ENCODE measurements at regions not wholly inside any gene's neighbourhood (a gene's known extent, or its start where the extent isn't known, plus 50 kb on each side); places are given as distances from the start of the nearest gene placed in this dataset.

- TF ChIP-seq CTCF (IDR thresholded peaks at IDR 0.05; ENCODE audit: low read depth, low read length): no peak
- no peak for DNase-seq (ENCODE audit: extremely low read depth, low read depth)
Observed at GRCh38 chr6:119716668-119717270, 367.2 kb upstream of the MAN1A1 start.

- TF ChIP-seq CTCF (IDR thresholded peaks at IDR 0.05; ENCODE audit: low read depth, low read length): no peak
Observed at GRCh38 chr6:119713903-119714302, 364.3 kb upstream of the MAN1A1 start.

GRCh38 chr6:119686644-119687043 lies 337.1 kb upstream of the MAN1A1 start:
- no peak for TF ChIP-seq CTCF (IDR thresholded peaks at IDR 0.05; ENCODE audit: low read depth, low read length)
- DNase-seq (ENCODE audit: extremely low read depth, low read depth): no peak

More at GRCh38 chr6:119713903-119714302, 364.3 kb upstream of the MAN1A1 start:
- no peak for DNase-seq (ENCODE audit: extremely low read depth, low read depth)

GRCh38 chr6:119686240-119686639 lies 336.7 kb upstream of the MAN1A1 start:
- DNase-seq (ENCODE audit: extremely low read depth, low read depth): no peak

GRCh38 chr6:119683671-119684070 lies 334.1 kb upstream of the MAN1A1 start:
- no peak for TF ChIP-seq CTCF (IDR thresholded peaks at IDR 0.05; ENCODE audit: low read depth, low read length)
- no peak for DNase-seq (ENCODE audit: extremely low read depth, low read depth)

More at GRCh38 chr6:119686240-119686639, 336.7 kb upstream of the MAN1A1 start:
- TF ChIP-seq CTCF (IDR thresholded peaks at IDR 0.05; ENCODE audit: low read depth, low read length): no peak

GRCh38 chr6:119683031-119683430 lies 333.5 kb upstream of the MAN1A1 start:
- TF ChIP-seq CTCF (IDR thresholded peaks at IDR 0.05; ENCODE audit: low read depth, low read length): no peak
- DNase-seq (ENCODE audit: extremely low read depth, low read depth): no peak

- no peak for DNase-seq (ENCODE audit: extremely low read depth, low read depth)
- TF ChIP-seq CTCF (IDR thresholded peaks at IDR 0.05; ENCODE audit: low read depth, low read length): no peak
Observed at GRCh38 chr6:119678961-119679360, 329.4 kb upstream of the MAN1A1 start.

Data from AG09319 (cell line).